ENCODE measurements at regions not wholly inside any gene's neighbourhood (a gene's known extent, or its start where the extent isn't known, plus 50 kb on each side); places are given as distances from the start of the nearest gene placed in this dataset.
"Not testable (repeated sequence)": the region's sequence is repeated elsewhere in the genome, so short reads cannot be mapped to it uniquely, and the experiment has no call there.

DNA sequence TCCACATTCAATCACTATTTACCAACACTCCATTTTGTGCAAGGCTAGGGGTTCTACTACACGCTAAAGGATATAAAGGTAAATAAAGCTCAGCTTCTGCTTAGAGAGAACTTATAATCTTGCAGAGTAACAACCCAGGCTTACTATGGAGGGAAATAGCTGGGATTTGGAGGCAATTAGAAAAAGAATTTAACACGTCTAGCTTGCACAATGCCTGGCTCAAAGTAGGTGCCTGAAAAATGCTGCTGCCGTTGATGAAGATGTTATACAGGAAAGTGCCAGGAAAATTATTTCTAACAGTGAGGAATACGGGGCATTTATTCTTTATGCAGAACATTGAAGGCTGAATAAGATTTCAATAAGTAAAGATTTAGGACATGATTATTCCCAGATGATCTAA lies 214.2 kb downstream of the KITLG start:
- ChIA-PET CTCF (interaction anchor here (0.9 to 1.1 kb wide), 3 partner anchors 18 to 67 kb away, joined by 3 read pairs; no protein-coding TSS in a partner anchor), POLR2A (no interaction called here)
- no peak for DNase-seq (ENCODE audit: extremely low spot score)
- TF ChIP-seq, protein P1, sequence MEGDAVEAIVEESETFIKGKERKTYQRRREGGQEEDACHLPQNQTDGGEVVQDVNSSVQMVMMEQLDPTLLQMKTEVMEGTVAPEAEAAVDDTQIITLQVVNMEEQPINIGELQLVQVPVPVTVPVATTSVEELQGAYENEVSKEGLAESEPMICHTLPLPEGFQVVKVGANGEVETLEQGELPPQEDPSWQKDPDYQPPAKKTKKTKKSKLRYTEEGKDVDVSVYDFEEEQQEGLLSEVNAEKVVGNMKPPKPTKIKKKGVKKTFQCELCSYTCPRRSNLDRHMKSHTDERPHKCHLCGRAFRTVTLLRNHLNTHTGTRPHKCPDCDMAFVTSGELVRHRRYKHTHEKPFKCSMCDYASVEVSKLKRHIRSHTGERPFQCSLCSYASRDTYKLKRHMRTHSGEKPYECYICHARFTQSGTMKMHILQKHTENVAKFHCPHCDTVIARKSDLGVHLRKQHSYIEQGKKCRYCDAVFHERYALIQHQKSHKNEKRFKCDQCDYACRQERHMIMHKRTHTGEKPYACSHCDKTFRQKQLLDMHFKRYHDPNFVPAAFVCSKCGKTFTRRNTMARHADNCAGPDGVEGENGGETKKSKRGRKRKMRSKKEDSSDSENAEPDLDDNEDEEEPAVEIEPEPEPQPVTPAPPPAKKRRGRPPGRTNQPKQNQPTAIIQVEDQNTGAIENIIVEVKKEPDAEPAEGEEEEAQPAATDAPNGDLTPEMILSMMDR (IDR thresholded peaks at IDR 0.05; ENCODE audit: control extremely low read depth, extremely low read depth, low read depth, missing control alignments) = no peak

DNA sequence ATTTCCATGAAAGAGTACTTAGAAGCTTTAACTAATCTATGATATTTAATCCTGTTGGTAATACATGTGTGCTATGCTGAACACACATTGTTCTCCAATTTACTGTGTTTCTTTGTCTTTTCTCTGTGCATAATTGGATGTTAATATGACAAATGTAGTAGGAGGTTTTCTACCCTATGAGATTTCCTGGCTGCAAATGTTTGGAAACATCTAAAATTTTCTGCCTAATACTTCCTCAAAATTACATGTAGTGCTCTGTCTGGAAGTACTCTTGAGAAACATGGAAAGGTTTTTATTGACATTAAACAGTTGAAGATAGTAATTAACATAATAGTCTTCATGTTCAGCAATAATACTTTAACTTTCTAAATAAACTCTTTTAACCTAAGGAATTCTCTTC lies 213.0 kb downstream of the KITLG start:
- POLR2A ChIA-PET = no interaction called here
- DNase-seq (ENCODE audit: extremely low spot score) = no peak
- TF ChIP-seq, protein P1 (IDR thresholded peaks at IDR 0.05; ENCODE audit: control extremely low read depth, extremely low read depth, low read depth, missing control alignments) = no peak
- CTCF ChIA-PET = interaction anchor here (0.7 kb wide), 1 partner anchor 21 kb away, joined by 3 read pairs; no protein-coding TSS in a partner anchor

DNA sequence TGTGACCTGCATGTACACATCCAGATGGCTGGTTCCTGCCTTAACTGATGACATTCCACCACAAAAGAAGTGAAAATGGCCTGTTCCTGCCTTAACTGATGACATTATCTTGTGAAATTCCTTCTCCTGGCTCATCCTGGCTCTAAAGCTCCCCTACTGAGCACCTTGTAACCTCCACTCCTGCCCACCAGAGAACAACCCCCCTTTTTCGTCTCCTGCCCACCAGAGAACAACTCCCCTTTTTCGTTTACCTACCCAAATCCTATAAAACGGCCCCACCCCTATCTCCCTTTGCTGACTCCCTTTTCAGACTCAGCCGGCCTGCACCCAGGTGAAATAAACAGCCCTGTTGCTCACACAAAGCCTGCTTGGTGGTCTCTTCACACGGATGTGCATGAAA lies 212.2 kb downstream of the KITLG start:
- POLR2A ChIA-PET; DNase-seq (ENCODE audit: extremely low spot score); CTCF ChIA-PET: not testable (repeated sequence)

DNA sequence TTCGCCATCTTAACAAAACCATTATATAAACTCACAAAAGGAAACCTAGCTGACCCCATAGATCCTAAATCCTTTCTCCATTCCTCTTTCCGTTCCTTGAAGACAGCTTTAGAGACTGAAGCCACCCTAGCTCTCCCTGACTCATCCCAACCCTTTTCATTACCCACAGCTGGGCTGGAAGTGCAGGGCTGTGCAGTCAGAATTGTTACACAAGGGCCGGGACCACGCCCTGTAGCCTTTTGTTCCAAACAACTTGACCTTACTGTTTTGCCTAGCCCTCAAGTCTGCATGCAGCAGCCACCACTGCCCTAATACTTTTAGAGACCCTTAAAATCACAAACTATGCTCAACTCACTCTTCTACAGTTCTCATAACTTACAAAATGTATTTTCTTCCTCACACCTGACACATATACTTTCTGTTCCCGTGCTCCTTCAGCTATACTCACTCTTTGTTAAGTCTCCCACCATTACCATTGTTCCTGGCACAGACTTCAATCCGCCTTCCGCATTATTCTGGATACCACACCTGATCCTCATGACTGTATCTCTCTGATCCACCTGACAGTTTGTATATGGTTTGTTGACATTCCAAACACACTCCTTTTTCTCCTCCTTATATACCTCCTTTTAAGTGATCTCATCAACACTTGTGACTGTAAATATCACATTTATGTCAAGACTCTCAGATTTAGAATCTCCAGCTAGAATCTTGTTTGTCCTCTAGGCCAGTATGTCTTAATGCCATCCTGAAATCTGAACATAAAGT lies 208.7 kb downstream of the KITLG start:
- DNase-seq (ENCODE audit: extremely low spot score) = no peak
- POLR2A ChIA-PET = no interaction called here
- CTCF ChIA-PET = interaction anchor here (1.1 to 1.5 kb wide), 3 partner anchors 18 to 201 kb away, joined by 3 read pairs; no protein-coding TSS in a partner anchor
- TF ChIP-seq, protein P1 (IDR thresholded peaks at IDR 0.05; ENCODE audit: control extremely low read depth, extremely low read depth, low read depth, missing control alignments) = no peak

DNA sequence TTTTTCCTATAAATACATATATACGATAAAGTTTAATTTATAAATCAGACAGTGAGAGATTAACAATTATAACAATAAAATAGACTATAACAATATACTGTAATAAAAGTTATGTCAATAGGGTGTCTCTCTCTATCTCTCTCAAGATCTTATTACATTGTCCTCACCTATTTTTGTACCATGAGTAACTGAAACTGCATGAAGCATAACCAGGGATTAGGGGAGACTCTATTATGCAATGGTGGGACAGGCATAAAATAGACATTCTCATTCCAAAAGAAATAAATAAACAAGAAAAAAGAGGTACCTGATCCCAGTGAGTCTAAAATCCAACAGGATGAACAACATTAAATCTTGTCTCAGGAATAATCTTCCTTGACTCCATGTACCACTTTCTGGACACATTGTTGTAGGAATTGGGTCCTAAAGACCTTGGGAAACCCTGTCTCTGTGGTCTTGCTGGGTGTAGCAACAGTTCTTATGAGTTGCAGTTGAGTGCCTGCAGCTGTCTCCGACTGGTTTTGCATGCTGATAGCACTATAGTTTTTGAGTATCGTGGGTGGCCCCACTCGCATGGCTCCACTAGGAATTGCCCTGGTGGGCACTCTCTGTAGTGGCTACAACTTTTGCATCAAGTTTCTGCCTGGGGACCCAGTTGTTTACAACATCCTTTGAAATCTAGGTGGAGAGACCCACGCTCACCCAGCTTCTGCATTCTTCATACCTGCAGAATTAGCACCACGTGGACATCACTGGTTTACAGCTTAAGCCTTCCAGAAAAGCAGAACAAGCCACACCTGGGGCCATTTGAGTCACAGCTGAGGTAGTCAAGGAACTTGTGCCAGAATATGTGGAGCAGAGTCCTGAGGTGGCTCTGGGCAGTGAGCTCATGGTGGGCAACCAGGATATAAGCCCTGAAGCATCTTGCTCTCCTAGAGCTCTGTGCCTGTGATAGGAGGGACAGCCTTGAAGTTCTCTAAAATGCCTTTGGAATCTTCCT lies 204.7 kb downstream of the KITLG start:
- CTCF ChIA-PET = interaction anchor here (0.8 to 2.0 kb wide), 3 partner anchors 8 to 188 kb away, joined by 3 to 4 read pairs (median 3); no protein-coding TSS in a partner anchor
- POLR2A ChIA-PET = no interaction called here
- TF ChIP-seq, protein P1 (IDR thresholded peaks at IDR 0.05; ENCODE audit: control extremely low read depth, extremely low read depth, low read depth, missing control alignments) = no peak
- DNase-seq (ENCODE audit: extremely low spot score) = no peak

DNA sequence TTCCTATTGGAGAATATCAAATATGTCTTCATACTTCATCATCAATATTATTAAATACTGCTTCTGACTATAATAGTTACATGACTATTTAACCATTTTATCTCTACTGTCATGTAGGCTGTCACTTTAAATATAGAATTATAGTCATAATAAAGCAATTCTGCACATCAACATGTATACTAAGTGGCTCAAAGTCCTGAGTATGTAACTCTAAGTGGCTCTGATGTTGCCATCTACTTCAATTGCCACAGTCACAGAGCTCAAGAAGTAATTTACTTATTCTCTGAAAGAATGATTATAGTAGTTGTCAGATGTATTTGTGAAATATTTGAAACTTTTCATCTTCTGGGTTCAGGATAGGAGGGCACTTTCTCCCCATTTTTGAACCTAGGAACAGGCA lies 202.3 kb downstream of the KITLG start:
- CTCF ChIA-PET = interaction anchor here (1.6 kb wide), 1 partner anchor 11 kb away, joined by 3 read pairs; no protein-coding TSS in a partner anchor
- DNase-seq (ENCODE audit: extremely low spot score) = no peak
- TF ChIP-seq, protein P1 (IDR thresholded peaks at IDR 0.05; ENCODE audit: control extremely low read depth, extremely low read depth, low read depth, missing control alignments) = no peak
- POLR2A ChIA-PET = no interaction called here
